Progenitor cell of endocrine pancreas (in vitro differentiated cells): ENCODE measurements at regions not wholly inside any gene's neighbourhood (a gene's known extent, or its start where the extent isn't known, plus 50 kb on each side); places are given as distances from the start of the nearest gene placed in this dataset.

Experiments
- DNase-seq: peaks from one replicate; pipeline ENCODE4 v3.0.0; 2021; ENCODE audit warnings: low spot score; ENCODE audit not compliant: unreplicated experiment
- H3K27ac Mint-ChIP-seq: 2 replicates; pipeline ENCODE4 v1.8.0; 2021; ENCODE audit warnings: mild to moderate bottlenecking, moderate library complexity, mixed read lengths
- H3K27me3 Mint-ChIP-seq: 2 replicates; pipeline ENCODE4 v1.8.0; 2021; ENCODE audit warnings: mixed read lengths
- H3K36me3 Mint-ChIP-seq: 2 replicates; pipeline ENCODE4 v1.8.0; 2022; ENCODE audit warnings: mixed read lengths; ENCODE audit not compliant: insufficient read depth
- H3K4me1 Mint-ChIP-seq: 2 replicates; pipeline ENCODE4 v1.8.0; 2021; ENCODE audit warnings: low read depth, mixed read lengths
- H3K4me3 Mint-ChIP-seq: 2 replicates; pipeline ENCODE4 v1.8.0; 2021; ENCODE audit warnings: low read depth, mild to moderate bottlenecking, moderate library complexity, mixed read lengths
- H3K9me3 Mint-ChIP-seq: 2 replicates; pipeline ENCODE4 v1.8.0; 2021; ENCODE audit warnings: low read depth, mixed read lengths
- TF ChIP-seq, protein P1 (sequence below): fragments of 200-600 bp; sonication (generic); IDR thresholded peaks from one replicate; pipeline ENCODE4 v1.5.0; 2021; ENCODE audit warnings: antibody characterized with exemption, mild to moderate bottlenecking; ENCODE audit not compliant: unreplicated experiment

DNA sequence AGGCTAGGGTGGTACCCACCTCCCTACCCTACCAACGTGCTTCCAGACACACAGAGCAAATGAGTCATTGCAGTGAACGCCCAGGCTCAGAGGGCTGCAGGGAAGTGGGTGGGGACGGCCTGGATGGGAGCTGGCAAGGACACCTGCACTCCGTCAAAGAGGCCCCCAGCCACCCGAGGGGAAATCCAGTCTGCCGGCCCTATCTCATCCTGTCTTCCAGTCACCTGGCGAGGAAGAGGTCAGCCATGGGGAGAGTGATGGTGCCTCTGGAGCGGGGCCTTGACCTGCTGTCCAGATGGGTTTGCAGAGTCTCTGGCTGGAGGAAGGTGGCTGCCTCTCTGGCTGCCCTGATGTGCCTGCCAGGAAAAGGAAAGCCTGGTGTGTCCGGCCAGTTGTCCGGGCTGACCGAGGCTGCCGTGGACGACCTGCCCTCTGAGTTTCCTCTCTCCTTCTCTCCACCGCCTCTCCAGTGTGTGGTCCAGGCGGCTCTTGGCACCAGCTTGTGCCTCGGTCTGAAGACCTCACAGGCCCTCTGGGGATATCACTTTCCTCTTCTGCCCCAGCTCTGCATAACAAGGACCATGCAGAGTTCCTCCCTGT, 209.7 kb upstream of the COPS8 start:
- H3K4me3 Mint-ChIP-seq, result no peak overlapping the region
- H3K27ac Mint-ChIP-seq, result no peak overlapping the region
- H3K36me3 Mint-ChIP-seq, result no peaks in the 10 kb centered on the region
- peaks cover 21% of the 10 kb centered on the region for H3K4me1 Mint-ChIP-seq
- no peak for DNase-seq
- peaks cover 65% of the 10 kb centered on the region for H3K27me3 Mint-ChIP-seq
- no peaks in the 10 kb centered on the region for H3K9me3 Mint-ChIP-seq
- TF ChIP-seq, protein P1, sequence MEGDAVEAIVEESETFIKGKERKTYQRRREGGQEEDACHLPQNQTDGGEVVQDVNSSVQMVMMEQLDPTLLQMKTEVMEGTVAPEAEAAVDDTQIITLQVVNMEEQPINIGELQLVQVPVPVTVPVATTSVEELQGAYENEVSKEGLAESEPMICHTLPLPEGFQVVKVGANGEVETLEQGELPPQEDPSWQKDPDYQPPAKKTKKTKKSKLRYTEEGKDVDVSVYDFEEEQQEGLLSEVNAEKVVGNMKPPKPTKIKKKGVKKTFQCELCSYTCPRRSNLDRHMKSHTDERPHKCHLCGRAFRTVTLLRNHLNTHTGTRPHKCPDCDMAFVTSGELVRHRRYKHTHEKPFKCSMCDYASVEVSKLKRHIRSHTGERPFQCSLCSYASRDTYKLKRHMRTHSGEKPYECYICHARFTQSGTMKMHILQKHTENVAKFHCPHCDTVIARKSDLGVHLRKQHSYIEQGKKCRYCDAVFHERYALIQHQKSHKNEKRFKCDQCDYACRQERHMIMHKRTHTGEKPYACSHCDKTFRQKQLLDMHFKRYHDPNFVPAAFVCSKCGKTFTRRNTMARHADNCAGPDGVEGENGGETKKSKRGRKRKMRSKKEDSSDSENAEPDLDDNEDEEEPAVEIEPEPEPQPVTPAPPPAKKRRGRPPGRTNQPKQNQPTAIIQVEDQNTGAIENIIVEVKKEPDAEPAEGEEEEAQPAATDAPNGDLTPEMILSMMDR, result no peak

DNA sequence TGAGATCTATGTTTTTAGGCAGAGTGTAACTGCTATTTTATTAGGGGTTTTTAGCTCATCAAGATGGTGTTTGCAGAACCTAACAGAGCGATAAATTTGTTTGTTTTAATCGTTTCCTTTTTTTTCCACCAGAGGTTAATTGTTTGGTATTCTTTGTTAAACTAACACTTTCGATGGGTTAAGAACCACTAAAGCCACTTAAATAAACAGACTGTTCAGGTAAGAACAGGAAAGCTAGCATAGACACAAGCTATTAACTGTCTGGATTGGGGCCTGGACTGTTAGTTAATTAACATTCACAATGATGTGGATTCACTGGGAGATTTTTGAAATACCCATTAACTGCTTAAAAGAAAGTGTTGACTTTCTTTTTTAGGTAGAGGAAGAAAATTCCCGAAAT, 209.0 kb upstream of the COPS8 start:
- no peak for DNase-seq
- Mint-ChIP-seq H3K27ac (no peak overlapping the region), H3K4me3 (no peak overlapping the region), H3K36me3 (no peaks in the 10 kb centered on the region), H3K27me3 (peaks cover 62% of the 10 kb centered on the region), H3K9me3 (no peaks in the 10 kb centered on the region), H3K4me1 (peaks cover 21% of the 10 kb centered on the region)
- TF ChIP-seq, protein P1, result no peak

DNA sequence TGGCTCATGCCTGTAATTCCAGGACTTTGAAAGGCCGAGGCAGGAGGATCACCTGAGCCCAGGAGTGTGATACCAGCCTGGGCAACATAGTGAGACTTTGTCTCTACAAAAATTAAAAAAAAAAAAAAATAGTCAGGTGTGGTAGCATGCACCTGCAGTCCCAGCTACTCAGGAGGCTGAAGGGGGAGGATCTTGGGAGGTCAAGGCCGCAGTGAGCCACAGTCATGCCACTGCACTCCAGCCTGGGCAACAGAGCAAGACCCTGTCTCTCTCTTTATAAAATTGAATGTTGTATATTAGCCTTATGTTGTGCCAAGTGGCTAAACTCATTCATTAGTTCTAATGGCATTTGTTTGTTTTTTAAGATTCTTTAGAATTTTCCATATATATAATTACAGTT, 207.7 kb upstream of the COPS8 start:
- Mint-ChIP-seq H3K4me3 (no peak overlapping the region), H3K9me3 (peaks cover 7% of the 10 kb centered on the region), H3K27me3 (peaks cover 54% of the 10 kb centered on the region), H3K27ac (no peak overlapping the region), H3K4me1 (peaks cover 21% of the 10 kb centered on the region), H3K36me3 (no peaks in the 10 kb centered on the region)
- no peak for DNase-seq
- TF ChIP-seq, protein P1, result no peak

DNA sequence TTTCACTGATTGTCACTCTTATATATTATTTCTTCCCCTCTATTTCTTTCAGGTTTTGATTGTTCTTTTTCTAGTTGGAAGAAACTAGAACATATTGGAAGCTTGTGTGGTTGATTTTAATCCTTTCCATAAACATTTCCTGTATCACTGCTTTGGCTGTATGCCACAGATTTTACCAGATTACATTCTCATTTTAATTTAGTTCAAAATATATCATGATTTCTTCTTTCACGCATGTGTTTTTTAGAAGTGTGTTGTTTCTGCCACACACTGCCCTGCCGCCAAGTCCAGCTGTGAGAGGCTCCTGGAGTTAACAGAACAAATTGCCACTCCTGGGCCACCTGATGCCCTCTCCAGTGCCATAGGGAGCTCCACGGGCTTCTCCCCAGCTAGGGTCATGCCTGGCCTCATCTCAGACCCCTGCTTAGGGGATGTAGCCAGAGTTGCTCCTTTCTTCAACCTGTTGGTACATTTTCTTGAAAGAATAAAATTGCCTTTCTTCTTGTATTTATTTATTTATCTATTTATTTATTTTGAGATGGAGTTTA, 206.2 kb upstream of the COPS8 start:
- TF ChIP-seq, protein P1, result no peak
- DNase-seq, result no peak
- H3K4me1 Mint-ChIP-seq, result peaks cover 20% of the 10 kb centered on the region
- H3K36me3 Mint-ChIP-seq, result no peaks in the 10 kb centered on the region
- H3K27me3 Mint-ChIP-seq, result peaks cover 50% of the 10 kb centered on the region
- H3K9me3 Mint-ChIP-seq, result peaks cover 7% of the 10 kb centered on the region
- H3K27ac Mint-ChIP-seq, result no peak overlapping the region
- H3K4me3 Mint-ChIP-seq, result no peak overlapping the region

DNA sequence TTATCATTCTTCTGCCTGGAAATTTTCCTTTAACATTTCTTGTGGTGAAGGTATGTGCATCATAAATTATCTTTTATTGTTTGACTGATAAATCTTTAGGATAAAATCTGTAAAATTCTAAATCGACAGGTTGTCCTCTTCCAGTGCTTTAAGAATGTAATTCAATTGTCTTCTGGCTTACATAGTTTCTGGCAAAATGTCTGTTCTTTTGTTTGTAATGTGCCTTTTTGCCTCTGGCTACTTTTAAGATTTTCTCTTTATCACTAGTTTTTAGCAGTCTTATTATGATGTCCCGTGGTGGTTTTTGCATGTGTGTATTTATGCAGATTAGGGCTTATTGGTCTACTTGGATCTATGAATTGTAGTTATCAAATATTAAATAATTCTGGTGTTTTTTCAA, 203.6 kb upstream of the COPS8 start:
- Mint-ChIP-seq H3K27ac (no peak overlapping the region), H3K4me1 (peaks cover 4% of the 10 kb centered on the region), H3K9me3 (peaks cover 7% of the 10 kb centered on the region), H3K27me3 (peaks cover 51% of the 10 kb centered on the region), H3K36me3 (no peaks in the 10 kb centered on the region), H3K4me3 (no peak overlapping the region)
- DNase-seq, result no peak
- TF ChIP-seq, protein P1, result no peak
